GM21528 (cell line): ENCODE measurements at regions not wholly inside any gene's neighbourhood (a gene's known extent, or its start where the extent isn't known, plus 50 kb on each side); places are given as distances from the start of the nearest gene placed in this dataset.

ENCODE experiments used
- ATAC-seq: cut with Tn5 transposase; IDR thresholded peaks from one replicate; pipeline ENCODE4 v1.9.1; 2021; ENCODE audit warnings: mild to moderate bottlenecking, moderate library complexity; ENCODE audit not compliant: unreplicated experiment, low FRiP score

- no peak for ATAC-seq
Observed at GRCh38 chr6:147802459-147802858, 294.0 kb downstream of the SAMD5 start.

- ATAC-seq, result no peak
Observed at GRCh38 chr6:147805155-147805554, 296.7 kb downstream of the SAMD5 start.

GRCh38 chr6:147806697-147807096 lies 298.2 kb downstream of the SAMD5 start:
- ATAC-seq, result no peak

- ATAC-seq, result no peak
Observed at GRCh38 chr6:147808640-147809039, 300.1 kb downstream of the SAMD5 start.

- no peak for ATAC-seq
Observed at GRCh38 chr6:147811913-147812629, 303.6 kb downstream of the SAMD5 start.

GRCh38 chr6:147817042-147817689 lies 308.7 kb downstream of the SAMD5 start:
- ATAC-seq, result no peak

GRCh38 chr6:147820520-147820919 lies 312.0 kb downstream of the SAMD5 start:
- ATAC-seq, result no peak

- no peak for ATAC-seq
Observed at GRCh38 chr6:147821295-147821897, 312.9 kb downstream of the SAMD5 start.

GRCh38 chr6:147823936-147824335 lies 315.4 kb downstream of the SAMD5 start:
- no peak for ATAC-seq

GRCh38 chr6:147825848-147826247 lies 317.4 kb downstream of the SAMD5 start:
- ATAC-seq, result no peak

- ATAC-seq, result no peak
Observed at GRCh38 chr6:147826698-147827097, 318.2 kb downstream of the SAMD5 start.

GRCh38 chr6:147829418-147829817 lies 320.9 kb downstream of the SAMD5 start:
- ATAC-seq, result no peak

- ATAC-seq, result no peak
Observed at GRCh38 chr6:147829835-147830234, 321.3 kb downstream of the SAMD5 start.

GRCh38 chr6:147831356-147831755 lies 322.9 kb downstream of the SAMD5 start:
- ATAC-seq, result no peak

- ATAC-seq, result no peak
Observed at GRCh38 chr6:147833607-147834006, 325.1 kb downstream of the SAMD5 start.

- ATAC-seq, result no peak
Observed at GRCh38 chr6:147834084-147834776, 325.7 kb downstream of the SAMD5 start.

GRCh38 chr6:147837540-147837939 lies 329.1 kb downstream of the SAMD5 start:
- no peak for ATAC-seq

- no peak for ATAC-seq
Observed at GRCh38 chr6:147839708-147840610, 331.5 kb downstream of the SAMD5 start.

- ATAC-seq, result no peak
Observed at GRCh38 chr6:147841547-147842148, 333.2 kb downstream of the SAMD5 start.
